HG03025 (cell line): ENCODE measurements at regions not wholly inside any gene's neighbourhood (a gene's known extent, or its start where the extent isn't known, plus 50 kb on each side); places are given as distances from the start of the nearest gene placed in this dataset.
A peak's percentile ranks its signal among the peaks of the same experiment; 100 is the strongest.
"Not testable (repeated sequence)": the region's sequence is repeated elsewhere in the genome, so short reads cannot be mapped to it uniquely, and the experiment has no call there.

Source experiments
- ATAC-seq: cut with Tn5 transposase; IDR thresholded peaks from one replicate; pipeline ENCODE4 v1.9.1; 2021; ENCODE audit warnings: mild to moderate bottlenecking, moderate library complexity; ENCODE audit not compliant: unreplicated experiment, low FRiP score

GRCh38 chrX:140172401-140172800 is 207.1 kb upstream of the CXorf66 start:
- no peak for ATAC-seq

- no peak for ATAC-seq
Observed at GRCh38 chrX:140167551-140167950, 202.2 kb upstream of the CXorf66 start.

DNA sequence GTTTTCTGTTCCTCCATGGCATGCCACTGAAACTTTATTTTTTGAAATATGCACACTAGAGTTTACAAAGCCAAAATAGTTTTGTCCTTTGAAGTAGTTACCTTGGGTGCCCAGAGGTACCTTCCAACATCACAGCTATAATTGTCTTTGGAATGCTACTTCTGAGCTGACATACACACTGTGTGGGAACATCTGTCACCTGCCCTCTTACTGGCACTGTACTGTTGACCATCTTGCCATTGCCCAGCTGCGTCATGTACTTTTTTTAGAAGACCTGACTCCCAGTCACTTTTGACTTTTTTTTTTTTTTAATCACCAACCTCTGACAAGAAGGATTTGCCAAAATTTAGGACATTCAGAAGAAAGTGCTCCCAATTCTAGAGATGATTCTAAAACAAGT is 200.5 kb upstream of the CXorf66 start:
- no peak for ATAC-seq

GRCh38 chrX:140164391-140164790 is 199.1 kb upstream of the CXorf66 start:
- no peak for ATAC-seq

DNA sequence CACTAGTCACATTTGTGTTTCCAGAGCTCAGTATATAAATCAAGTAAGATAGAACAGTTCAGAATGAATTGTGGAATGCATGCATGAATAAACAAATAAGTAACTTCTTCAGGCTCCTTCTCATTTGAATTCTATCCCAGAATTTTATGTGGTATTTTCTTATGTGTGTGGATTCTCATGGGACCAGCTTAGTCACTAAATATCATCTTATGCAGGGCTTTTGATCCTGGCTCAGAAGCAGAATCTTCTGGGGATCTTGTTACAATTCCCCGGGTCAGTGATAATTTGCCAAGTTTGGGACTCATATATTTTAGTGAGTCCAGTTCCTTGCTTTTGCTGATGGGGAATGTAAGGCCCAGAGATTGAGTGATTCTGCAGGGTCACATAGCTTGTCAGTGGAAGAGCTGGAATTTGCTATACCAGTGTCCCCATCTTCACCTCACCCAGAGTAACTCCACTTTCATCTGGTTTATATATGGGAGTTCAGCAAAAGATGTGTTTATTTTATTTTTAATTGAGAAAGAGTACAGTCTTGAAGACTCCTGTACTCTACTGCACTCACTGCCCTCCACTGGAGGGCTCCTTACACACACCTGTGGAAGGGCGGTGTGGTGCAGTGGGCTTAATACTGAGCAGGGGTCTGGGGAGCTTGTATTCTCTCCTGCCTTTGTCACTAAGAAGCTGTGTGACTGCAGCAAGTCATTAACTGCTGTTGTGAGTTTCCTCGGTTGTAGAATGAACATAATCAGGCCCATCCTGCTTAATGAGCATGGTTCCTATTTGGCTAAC is 198.2 kb upstream of the CXorf66 start:
- ATAC-seq, result no peak

GRCh38 chrX:140157611-140158010 is 192.3 kb upstream of the CXorf66 start:
- ATAC-seq, result no peak

DNA sequence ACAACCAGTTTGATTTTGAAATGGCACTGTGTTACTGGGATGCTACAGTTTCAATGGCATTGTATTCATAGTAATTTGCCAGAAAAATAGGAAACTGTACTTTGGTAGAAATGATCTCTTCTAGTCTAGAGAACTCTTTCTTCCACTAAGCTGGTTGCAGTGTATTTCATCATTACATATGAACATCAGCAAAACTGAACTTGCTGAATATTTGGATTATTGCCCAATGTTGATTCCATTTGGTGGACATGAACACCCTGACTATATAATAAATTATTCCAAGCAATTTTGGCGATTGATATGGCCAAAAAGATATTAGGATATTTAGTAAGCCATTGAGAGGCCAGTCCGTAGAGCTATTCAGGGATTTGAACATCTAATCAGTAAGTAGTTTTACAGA is 191.8 kb upstream of the CXorf66 start:
- no peak for ATAC-seq

DNA sequence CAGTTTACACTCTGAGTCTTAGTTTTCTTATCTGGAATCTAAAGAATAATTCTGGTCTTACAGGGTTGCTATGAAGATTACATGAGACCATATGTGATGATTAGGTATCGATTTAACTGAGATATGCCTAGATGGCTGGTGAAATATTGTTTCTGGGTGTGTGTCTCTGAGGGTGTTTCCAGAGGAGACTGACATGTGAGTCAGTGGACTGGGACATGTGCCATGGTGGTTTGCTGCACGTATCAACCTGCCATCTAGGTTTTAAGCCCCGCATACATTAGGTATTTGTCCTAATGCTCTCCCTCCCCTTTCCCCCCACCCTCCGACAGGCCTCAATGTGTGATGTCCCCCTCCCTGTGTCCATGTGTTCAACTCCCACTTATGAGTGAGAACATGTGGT is 186.0 kb upstream of the CXorf66 start:
- no peak for ATAC-seq

DNA sequence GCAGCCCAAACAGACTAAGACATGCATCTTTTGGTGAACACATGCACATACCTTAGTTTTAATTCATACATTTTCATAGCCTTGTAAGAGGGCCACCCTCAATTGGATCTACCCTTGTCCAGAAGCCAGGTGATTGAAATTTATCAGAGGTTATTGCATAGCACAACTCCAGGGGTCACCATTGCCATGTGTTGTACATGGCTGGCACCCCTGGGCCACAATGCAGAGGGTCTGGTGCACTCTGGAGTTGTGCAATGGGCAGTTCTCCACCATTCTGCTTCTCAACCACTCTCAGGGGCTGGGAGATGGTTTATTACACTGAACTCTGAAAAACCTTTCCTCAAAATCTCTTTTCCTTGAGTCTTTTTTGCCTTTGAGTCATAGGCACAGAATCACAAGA is 184.4 kb upstream of the CXorf66 start:
- ATAC-seq, result no peak

DNA sequence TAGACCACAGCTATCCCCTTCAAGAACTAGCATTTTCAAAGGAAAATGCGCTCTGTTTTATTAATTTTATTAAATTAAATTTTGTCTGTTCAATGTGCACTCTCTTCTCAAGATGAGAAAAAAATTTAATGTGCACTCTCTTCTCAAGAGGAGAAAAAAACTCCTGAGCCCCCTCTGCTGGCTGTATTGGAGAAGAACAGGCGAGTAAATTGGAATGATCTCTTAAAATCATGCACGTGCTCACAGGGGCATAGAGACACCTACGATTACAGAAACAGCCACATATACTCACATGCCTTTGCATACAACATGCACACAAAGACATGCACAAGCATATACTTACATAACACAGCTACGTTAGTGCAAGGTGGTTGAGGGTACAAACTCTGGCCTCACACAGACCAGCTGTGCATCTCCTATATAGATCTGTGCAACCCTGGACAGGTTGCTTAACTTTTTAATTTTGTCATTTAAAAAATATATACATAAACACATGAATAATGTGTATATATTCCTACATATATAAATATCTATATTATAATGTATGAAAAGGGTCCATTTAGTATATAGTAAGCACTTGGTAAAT is 176.2 kb upstream of the CXorf66 start:
- ATAC-seq, result peak; percentile 53

- ATAC-seq, result not testable (repeated sequence)
Observed at GRCh38 chrX:140138492-140138891, 173.2 kb upstream of the CXorf66 start.

DNA sequence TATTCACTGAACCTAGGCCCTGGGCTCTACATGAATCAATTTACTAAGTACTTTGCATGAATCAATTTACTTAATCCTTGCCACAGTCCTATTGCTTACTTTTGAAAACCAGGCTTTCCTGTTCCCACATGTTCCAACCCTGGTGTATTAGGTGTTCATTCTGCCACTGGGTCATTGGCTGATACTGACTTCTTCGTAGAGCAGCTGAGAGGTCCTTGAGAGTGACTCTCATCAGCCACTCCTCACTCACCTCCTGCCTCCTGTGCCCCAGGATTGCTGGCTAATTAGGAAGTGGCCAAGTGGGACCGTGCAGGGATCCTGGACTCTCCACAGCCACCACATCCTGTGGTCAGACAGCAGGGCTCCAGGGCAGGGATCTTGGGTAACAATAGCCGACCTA is 172.7 kb upstream of the CXorf66 start:
- ATAC-seq, result not testable (repeated sequence)

GRCh38 chrX:140132937-140133336 is 167.6 kb upstream of the CXorf66 start:
- ATAC-seq, result no peak

DNA sequence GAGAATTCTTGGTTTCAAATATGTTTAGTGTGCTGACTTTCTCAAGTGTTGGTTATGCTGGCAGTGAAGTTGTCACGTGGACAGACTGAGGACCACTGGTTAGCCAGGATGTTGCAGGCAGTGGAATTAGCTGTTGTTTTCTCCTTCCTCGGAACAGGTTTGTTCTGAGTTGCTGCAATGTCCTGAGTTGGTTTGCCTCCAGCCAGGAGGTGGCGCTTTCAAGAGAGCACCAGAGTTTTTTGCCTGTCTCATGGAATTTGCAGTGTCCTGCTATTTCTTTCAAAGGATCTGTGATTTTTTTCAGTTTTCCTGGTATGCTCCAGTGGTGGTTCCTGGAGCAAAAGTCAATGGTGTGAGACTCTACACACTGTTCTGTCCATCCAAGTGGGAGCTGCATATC is 158.1 kb upstream of the CXorf66 start:
- ATAC-seq, result no peak

- ATAC-seq, result not testable (repeated sequence)
Observed at GRCh38 chrX:140114059-140114458, 148.7 kb upstream of the CXorf66 start.

- no peak for ATAC-seq
Observed at GRCh38 chrX:140110081-140110650, 144.8 kb upstream of the CXorf66 start.

GRCh38 chrX:140104760-140105159 is 139.4 kb upstream of the CXorf66 start:
- no peak for ATAC-seq

DNA sequence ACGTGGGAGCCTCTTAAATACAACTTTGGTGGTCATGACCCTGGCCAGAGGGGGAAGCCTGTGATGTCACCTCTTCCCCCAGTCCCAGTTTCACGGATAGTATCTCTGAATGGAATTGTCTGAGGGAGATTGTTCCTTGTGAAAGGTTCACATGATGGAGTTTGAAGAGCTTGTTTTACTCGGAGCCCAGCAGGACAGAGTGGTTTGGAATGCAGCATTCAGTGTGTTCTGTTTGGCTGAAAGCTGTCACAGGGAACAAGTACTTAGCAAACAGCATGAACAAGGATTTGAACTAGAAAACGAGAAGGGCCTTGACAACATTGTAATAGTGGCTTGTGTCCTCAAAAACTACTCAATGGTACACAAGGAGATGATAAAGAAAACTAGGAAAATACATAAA is 133.9 kb upstream of the CXorf66 start:
- ATAC-seq, result no peak

DNA sequence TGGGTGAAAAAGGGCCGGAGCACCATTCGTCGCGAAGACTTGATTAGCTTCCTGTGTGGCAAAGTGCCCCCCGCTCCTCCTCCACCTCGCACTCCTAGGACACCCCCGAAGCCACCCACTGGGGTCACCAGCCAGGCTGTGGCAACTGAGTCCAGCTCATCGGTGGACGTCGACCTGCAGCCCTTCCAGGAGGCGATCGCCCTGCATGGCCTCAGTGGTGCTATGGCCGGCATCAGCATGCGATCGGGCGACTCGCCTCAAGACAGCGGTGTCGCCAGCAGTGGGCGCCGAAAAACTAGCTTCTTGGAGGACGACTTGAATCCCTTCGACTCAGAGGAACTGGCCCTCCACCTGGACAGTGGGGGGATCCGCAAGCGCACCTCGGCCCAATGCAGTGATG is 126.8 kb upstream of the CXorf66 start:
- no peak for ATAC-seq

DNA sequence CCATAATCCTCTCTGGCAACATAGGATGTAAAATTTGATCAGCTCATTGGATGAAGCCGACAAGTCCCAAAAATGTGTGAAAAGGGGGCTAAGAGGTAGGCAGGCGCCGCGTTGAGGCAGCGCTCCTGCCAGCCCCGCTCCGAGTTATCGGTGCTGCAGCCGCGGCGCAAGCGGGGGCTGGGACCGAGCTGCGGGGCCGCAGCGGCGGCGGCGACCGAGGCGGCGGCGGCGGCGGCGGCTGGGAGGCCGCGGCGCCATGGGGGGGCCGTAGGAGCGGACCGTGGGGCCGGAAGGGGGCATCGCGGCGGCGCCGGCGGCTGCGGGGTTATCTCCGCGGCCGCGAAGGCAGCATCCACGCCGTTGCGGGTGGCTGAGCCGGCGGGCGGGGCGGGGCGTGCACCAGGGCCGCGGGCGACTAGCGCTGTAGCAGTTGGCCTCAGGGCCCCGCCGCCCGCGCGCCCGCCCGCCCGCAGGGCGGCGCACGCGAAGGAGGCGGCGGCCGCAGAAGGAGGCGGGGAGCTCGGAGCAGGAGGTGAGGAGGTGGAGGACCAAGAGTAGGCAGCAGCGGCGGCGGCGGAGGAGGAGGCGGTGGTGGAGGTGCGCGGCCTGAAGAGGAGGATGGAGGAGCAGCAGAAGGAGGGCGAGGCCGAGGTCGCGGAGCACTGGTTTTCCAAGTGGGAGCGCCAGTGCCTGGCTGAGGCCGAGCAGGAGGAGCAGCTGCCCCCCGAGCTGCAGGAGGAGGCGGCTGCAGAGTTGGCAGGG is 126.0 kb upstream of the CXorf66 start:
- no peak for ATAC-seq

DNA sequence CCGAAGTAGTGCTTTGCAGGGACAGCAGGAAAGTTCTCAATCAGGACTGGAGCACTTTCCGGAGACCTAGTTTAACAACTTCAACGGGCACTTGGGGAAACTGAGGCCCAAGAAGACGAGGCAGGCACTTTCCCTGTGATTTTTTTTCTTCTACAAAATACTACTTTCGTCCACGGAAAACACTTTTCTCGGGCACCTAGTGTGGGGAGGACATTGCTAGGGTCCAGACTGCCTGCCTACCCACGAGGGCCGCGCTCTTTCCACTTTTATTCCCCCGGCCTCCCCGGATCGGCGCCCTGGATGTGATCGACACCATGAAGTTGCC is 125.4 kb upstream of the CXorf66 start:
- no peak for ATAC-seq
